Panc1 (cell line): ENCODE measurements at regions not wholly inside any gene's neighbourhood (a gene's known extent, or its start where the extent isn't known, plus 50 kb on each side); places are given as distances from the start of the nearest gene placed in this dataset.

Experiments used
- ATAC-seq: fragments of 200-7000 bp; cut with Tn5 transposase; 2 replicates; pipeline ENCODE4 v1.9.1; 2020; ENCODE audit warnings: mild to moderate bottlenecking, moderate library complexity
- BruUV-seq: library from RNA; stranded (reverse); fragments of 400-500 nt; replicated peaks from 2 replicates; lab custom pipeline; 2021; lab: Mats Ljungman, UMichigan
- CTCF ChIA-PET: fragments of 300-600 bp; sonication (Branson Sonifier 250); formaldehyde crosslinking; loops from one replicate; lab custom pipeline; 2022; ENCODE audit warnings: antibody characterized with exemption; lab: Charles Lee
- POLR2A ChIA-PET: fragments of 300-600 bp; sonication (Branson Sonifier 250); formaldehyde crosslinking; loops from one replicate; lab custom pipeline; 2022; ENCODE audit warnings: antibody characterized with exemption; lab: Charles Lee
- DNase-seq: peaks from one replicate; pipeline ENCODE4 v3.0.0-alpha.2; 2010; ENCODE audit warnings: low read depth, low spot score
- H3K27ac ChIP-seq: 2 replicates; pipeline ENCODE4 v1.5.1; 2011; ENCODE audit warnings: mild to moderate bottlenecking, low read length, inconsistent platforms
- H3K27me3 ChIP-seq: fragments of 200-500 bp; sonication (Bioruptor generic); 2 replicates; pipeline ENCODE4 v1.6.0; 2014; ENCODE audit warnings: low read length, inconsistent platforms; ENCODE audit not compliant: control insufficient read depth, insufficient read depth
- H3K36me3 ChIP-seq: fragments of 200-500 bp; sonication (Bioruptor generic); 2 replicates; pipeline ENCODE4 v1.5.1; 2014; ENCODE audit warnings: inconsistent platforms, mild to moderate bottlenecking, low read length, moderate library complexity; ENCODE audit not compliant: control insufficient read depth, insufficient read depth
- H3K4me1 ChIP-seq: 2 replicates; pipeline ENCODE4 v1.5.1; 2011; ENCODE audit warnings: inconsistent platforms, mild to moderate bottlenecking, low read length, moderate library complexity; ENCODE audit not compliant: control insufficient read depth, insufficient read depth
- H3K4me3 ChIP-seq, 2 experiments: 2 replicates each; pipeline ENCODE4 v1.5.1; 2011 to 2012; ENCODE audit warnings: low read depth in 2 of 2, low read length in 2 of 2, mild to moderate bottlenecking in 2 of 2, inconsistent platforms in 1 of 2, moderate library complexity in 1 of 2
- H3K9me3 ChIP-seq: fragments of 200-500 bp; sonication (Bioruptor generic); 2 replicates; pipeline ENCODE4 v1.5.1; 2014; ENCODE audit warnings: low read depth, mild to moderate bottlenecking, inconsistent platforms, low read length, moderate library complexity; ENCODE audit not compliant: control insufficient read depth, insufficient read depth
- POLR2AphosphoS5 ChIP-seq: IDR thresholded peaks from 2 replicates; pipeline ENCODE4 v1.6.1; 2012; ENCODE audit warnings: mild to moderate bottlenecking, low read depth, low read length, moderate library complexity
- SIN3A ChIP-seq: IDR thresholded peaks from 2 replicates; pipeline ENCODE4 v1.6.1; 2012; ENCODE audit warnings: low read depth, mild to moderate bottlenecking, low read length, moderate library complexity, borderline replicate concordance; ENCODE audit not compliant: insufficient read depth
- TCF7L2 ChIP-seq: IDR thresholded peaks from 2 replicates; pipeline ENCODE4 v1.6.1; 2011; ENCODE audit warnings: mild to moderate bottlenecking, low read depth, low read length, inconsistent platforms
- in situ Hi-C: cut with HindIII; loops from 2 replicates; pipeline ENCODE4 v1.10.0; 2016; ENCODE audit warnings: low sequenced_read_pairs, low pct_unique_long_range_greater_than_20kb
- intact Hi-C: fragments of 100-400 bp; cut with micrococcal nuclease; formaldehyde crosslinking; loops from one replicate; pipeline ENCODE4 v1.10.0; 2022; ENCODE audit not compliant: unreplicated experiment
- TF ChIP-seq, protein P1 (sequence below), 2 experiments: IDR thresholded peaks; 2 replicates each; pipeline ENCODE4 v1.6.1; 2011 to 2012; ENCODE audit warnings: low read depth in 2 of 2, control low read depth in 1 of 2, low read length in 1 of 2, mild to moderate bottlenecking in 1 of 2, moderate library complexity in 1 of 2; ENCODE audit not compliant: insufficient read depth in 1 of 2
- TF ChIP-seq, protein P2 (sequence below): fragments of 450-650 bp; IDR thresholded peaks from 2 replicates; pipeline ENCODE4 v1.5.1; 2017; ENCODE audit warnings: mild to moderate bottlenecking

DNA sequence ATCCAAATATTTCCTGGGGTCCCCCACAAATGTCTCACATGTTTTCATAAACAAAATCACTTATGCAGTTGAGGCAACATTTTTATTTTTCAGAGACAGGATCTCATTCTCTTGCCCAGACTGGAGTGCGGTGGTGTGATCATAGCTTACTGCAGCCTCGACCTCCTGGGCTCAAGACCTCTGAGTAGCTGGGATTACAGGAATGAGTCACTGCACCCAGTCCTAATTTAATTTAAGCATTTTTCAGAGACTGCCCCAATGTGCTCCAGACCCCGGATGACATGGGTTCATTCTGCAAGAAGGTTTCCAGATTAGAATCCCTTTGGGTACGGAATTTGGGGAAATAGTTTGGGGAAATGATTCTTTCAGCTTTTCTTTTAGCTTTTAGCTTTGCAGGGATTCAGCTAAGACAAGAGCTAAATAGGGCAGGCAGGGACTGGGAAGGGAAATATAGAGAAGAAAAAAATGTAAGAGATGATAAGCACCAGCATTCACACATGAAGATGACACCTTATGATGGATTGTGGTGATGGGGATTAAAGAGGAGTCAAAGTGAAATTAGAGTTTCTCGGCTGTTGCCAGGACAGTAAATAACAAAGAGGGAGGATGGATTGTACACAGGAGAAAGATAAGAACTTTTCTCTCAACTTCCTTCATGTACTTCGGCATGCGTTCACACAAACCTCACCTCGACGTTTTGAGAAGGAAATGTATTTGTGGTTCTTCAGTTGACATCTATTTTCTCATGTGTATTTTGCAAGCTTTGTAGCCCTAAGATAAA is 169.4 kb upstream of the TAB2 start:
- TF ChIP-seq TCF7L2 = no peak
- no peak for TF ChIP-seq POLR2AphosphoS5
- no peak for TF ChIP-seq SIN3A
- TF ChIP-seq, protein P1, sequence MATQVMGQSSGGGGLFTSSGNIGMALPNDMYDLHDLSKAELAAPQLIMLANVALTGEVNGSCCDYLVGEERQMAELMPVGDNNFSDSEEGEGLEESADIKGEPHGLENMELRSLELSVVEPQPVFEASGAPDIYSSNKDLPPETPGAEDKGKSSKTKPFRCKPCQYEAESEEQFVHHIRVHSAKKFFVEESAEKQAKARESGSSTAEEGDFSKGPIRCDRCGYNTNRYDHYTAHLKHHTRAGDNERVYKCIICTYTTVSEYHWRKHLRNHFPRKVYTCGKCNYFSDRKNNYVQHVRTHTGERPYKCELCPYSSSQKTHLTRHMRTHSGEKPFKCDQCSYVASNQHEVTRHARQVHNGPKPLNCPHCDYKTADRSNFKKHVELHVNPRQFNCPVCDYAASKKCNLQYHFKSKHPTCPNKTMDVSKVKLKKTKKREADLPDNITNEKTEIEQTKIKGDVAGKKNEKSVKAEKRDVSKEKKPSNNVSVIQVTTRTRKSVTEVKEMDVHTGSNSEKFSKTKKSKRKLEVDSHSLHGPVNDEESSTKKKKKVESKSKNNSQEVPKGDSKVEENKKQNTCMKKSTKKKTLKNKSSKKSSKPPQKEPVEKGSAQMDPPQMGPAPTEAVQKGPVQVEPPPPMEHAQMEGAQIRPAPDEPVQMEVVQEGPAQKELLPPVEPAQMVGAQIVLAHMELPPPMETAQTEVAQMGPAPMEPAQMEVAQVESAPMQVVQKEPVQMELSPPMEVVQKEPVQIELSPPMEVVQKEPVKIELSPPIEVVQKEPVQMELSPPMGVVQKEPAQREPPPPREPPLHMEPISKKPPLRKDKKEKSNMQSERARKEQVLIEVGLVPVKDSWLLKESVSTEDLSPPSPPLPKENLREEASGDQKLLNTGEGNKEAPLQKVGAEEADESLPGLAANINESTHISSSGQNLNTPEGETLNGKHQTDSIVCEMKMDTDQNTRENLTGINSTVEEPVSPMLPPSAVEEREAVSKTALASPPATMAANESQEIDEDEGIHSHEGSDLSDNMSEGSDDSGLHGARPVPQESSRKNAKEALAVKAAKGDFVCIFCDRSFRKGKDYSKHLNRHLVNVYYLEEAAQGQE (IDR thresholded peaks at IDR 0.05; ENCODE audit: insufficient read depth in 1 of 2, low read depth in 2 of 2, low read length in 1 of 2) = no peak
- TF ChIP-seq, protein P2, sequence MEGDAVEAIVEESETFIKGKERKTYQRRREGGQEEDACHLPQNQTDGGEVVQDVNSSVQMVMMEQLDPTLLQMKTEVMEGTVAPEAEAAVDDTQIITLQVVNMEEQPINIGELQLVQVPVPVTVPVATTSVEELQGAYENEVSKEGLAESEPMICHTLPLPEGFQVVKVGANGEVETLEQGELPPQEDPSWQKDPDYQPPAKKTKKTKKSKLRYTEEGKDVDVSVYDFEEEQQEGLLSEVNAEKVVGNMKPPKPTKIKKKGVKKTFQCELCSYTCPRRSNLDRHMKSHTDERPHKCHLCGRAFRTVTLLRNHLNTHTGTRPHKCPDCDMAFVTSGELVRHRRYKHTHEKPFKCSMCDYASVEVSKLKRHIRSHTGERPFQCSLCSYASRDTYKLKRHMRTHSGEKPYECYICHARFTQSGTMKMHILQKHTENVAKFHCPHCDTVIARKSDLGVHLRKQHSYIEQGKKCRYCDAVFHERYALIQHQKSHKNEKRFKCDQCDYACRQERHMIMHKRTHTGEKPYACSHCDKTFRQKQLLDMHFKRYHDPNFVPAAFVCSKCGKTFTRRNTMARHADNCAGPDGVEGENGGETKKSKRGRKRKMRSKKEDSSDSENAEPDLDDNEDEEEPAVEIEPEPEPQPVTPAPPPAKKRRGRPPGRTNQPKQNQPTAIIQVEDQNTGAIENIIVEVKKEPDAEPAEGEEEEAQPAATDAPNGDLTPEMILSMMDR = no peak
- Histone ChIP-seq H3K27me3 (no peaks in the 10 kb centered on the region; the same call in 1 of the 2 replicates), H3K4me3 (no peak overlapping the region), H3K9me3 (no peaks in the 10 kb centered on the region), H3K36me3 (no peaks in the 10 kb centered on the region), H3K27ac (no peak overlapping the region), H3K4me1 (no peaks in the 10 kb centered on the region)
- BruUV-seq = no TSS peak
- ATAC-seq (no peak), DNase-seq (no peak)
- in situ Hi-C loops = no loop called here
- intact Hi-C loops = no loop called here
- CTCF ChIA-PET = interaction anchor here (0.6 kb wide), 1 partner anchor 125 kb away, joined by 4 read pairs; no protein-coding TSS in a partner anchor
- POLR2A ChIA-PET = no interaction called here

DNA sequence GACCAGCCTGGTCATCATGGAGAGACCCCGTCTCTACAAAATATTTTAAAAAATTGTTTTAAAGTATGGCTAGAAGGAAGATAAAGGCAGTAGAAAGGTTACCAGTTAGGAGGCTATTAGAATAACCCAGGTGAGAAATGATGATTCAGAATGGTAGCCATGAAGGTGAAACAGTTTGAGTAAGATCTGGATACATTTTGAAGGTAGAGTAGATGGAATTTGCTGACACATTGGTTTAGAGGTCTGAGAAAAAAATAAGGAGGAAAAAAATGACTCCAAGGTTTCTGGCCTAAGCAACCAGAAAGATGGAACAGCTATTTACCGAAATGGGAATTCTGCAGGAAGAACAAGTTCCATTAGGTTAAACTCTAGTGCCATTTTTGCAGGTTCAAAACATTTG is 167.9 kb upstream of the TAB2 start:
- in situ Hi-C loops (no loop called here), intact Hi-C loops (no loop called here)
- H3K4me3 ChIP-seq = no peak overlapping the region
- CTCF ChIA-PET = interaction anchor here (0.7 kb wide), 1 partner anchor 17 kb away, joined by 3 read pairs; no protein-coding TSS in a partner anchor
- no peak overlapping the region for H3K27ac ChIP-seq
- POLR2A ChIA-PET = no interaction called here
- BruUV-seq = no TSS peak
- TF ChIP-seq POLR2AphosphoS5 = no peak
- TF ChIP-seq, protein P1 (IDR thresholded peaks at IDR 0.05; ENCODE audit: insufficient read depth in 1 of 2, low read depth in 2 of 2, low read length in 1 of 2) = no peak
- no peak for TF ChIP-seq SIN3A
- TF ChIP-seq, protein P2 = no peak
- no peak for TF ChIP-seq TCF7L2
- no peaks in the 10 kb centered on the region for H3K36me3 ChIP-seq
- no peaks in the 10 kb centered on the region for H3K9me3 ChIP-seq
- H3K4me1 ChIP-seq = no peaks in the 10 kb centered on the region
- no peak for DNase-seq
- no peak for ATAC-seq
- no peaks in the 10 kb centered on the region; the same call in 1 of the 2 replicates for H3K27me3 ChIP-seq
